Activated naive CD8-positive, alpha-beta T cell treated with anti-CD3 and anti-CD28 coated beads for 36 hours (primary cell): ENCODE measurements at regions not wholly inside any gene's neighbourhood (a gene's known extent, or its start where the extent isn't known, plus 50 kb on each side); places are given as distances from the start of the nearest gene placed in this dataset.
"Not testable (repeated sequence)": the region's sequence is repeated elsewhere in the genome, so short reads cannot be mapped to it uniquely, and the experiment has no call there.

Experiments used
- DNase-seq: peaks from one replicate; pipeline ENCODE4 v3.0.0; 2021
- H3K27ac Mint-ChIP-seq: one replicate; pipeline ENCODE4 v1.8.0; 2022; ENCODE audit warnings: mild to moderate bottlenecking, moderate library complexity, mixed read lengths
- H3K27me3 Mint-ChIP-seq: one replicate; pipeline ENCODE4 v1.8.0; 2022; ENCODE audit warnings: mild to moderate bottlenecking, mixed read lengths
- H3K36me3 Mint-ChIP-seq: one replicate; pipeline ENCODE4 v1.8.0; 2021; ENCODE audit warnings: mild to moderate bottlenecking, mixed read lengths
- H3K4me1 Mint-ChIP-seq: one replicate; pipeline ENCODE4 v1.8.0; 2021; ENCODE audit warnings: mixed read lengths
- H3K4me3 Mint-ChIP-seq: one replicate; pipeline ENCODE4 v1.8.0; 2022; ENCODE audit warnings: mild to moderate bottlenecking, moderate library complexity, mixed read lengths
- H3K9me3 Mint-ChIP-seq: one replicate; pipeline ENCODE4 v1.8.0; 2022; ENCODE audit warnings: mixed read lengths

DNA sequence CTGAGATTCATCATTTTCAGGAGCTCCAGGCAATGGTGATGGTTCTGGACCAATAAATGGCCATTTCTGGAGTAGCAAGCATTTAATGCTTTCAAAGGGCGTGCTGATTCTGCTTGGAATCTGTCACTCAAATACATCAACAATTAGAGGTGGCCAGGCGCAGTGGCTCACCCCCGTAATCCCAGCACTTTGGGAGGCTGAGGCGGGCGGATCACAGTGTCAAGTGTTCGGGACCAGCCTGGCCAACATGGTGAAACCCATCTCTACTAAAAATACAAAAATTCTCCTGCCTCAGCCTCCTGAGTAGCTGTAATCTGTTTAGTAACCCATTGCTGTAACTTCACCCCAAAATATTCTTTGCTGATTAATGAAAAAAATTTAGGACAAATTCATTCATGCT, 1574.2 kb downstream of the EFNB2 start:
- Mint-ChIP-seq H3K4me1 (no peaks in the 10 kb centered on the region), H3K27me3 (no peaks in the 10 kb centered on the region), H3K36me3 (peaks cover 2% of the 10 kb centered on the region), H3K9me3 (peaks cover 6% of the 10 kb centered on the region), H3K4me3 (no peak overlapping the region), H3K27ac (no peak overlapping the region)
- no peak for DNase-seq

DNA sequence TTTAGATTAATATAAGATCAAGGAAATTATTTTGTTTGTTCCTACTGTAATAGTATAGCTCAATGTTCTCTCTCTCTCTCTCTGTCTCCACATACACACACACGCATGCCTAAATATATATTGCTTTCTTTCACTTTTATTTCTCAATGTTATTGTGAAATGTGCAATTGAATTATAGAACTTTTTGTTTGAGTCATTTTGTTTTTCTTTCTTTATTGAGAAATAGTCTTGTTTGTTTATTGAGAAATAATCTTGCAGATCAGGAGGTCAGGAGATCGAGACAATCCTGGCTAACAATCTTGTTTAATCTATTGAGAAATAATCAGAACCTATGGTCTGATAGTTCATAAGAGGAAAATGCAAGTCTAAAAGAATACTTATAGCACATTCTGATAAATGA, 1581.3 kb downstream of the EFNB2 start:
- no peak overlapping the region for H3K4me3 Mint-ChIP-seq
- H3K4me1 Mint-ChIP-seq = peaks cover 4% of the 10 kb centered on the region
- no peaks in the 10 kb centered on the region for H3K36me3 Mint-ChIP-seq
- no peak overlapping the region for H3K27ac Mint-ChIP-seq
- no peak for DNase-seq
- no peaks in the 10 kb centered on the region for H3K9me3 Mint-ChIP-seq
- H3K27me3 Mint-ChIP-seq = no peaks in the 10 kb centered on the region

DNA sequence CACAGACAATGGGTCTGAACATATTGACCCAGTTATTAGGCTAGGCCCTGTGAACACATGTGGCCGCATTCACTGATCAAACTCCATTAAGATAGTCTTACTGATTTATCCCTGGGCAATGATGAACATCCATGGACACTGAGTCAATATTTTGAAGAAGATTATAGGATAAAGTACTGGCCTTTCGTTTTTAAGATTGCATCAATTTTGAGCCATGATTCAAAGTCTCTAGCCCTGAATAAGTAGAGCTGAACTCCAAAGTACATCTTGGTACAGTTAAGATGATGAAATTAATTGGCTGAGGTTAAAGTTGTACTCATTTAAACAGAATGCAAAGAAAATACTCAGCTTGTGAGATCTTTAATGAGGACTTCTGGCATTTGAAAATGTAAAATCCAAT, 1581.9 kb downstream of the EFNB2 start:
- Mint-ChIP-seq H3K4me1 (peaks cover 4% of the 10 kb centered on the region), H3K4me3 (no peak overlapping the region), H3K27me3 (no peaks in the 10 kb centered on the region), H3K36me3 (no peaks in the 10 kb centered on the region), H3K9me3 (no peaks in the 10 kb centered on the region), H3K27ac (no peak overlapping the region)
- DNase-seq = no peak

DNA sequence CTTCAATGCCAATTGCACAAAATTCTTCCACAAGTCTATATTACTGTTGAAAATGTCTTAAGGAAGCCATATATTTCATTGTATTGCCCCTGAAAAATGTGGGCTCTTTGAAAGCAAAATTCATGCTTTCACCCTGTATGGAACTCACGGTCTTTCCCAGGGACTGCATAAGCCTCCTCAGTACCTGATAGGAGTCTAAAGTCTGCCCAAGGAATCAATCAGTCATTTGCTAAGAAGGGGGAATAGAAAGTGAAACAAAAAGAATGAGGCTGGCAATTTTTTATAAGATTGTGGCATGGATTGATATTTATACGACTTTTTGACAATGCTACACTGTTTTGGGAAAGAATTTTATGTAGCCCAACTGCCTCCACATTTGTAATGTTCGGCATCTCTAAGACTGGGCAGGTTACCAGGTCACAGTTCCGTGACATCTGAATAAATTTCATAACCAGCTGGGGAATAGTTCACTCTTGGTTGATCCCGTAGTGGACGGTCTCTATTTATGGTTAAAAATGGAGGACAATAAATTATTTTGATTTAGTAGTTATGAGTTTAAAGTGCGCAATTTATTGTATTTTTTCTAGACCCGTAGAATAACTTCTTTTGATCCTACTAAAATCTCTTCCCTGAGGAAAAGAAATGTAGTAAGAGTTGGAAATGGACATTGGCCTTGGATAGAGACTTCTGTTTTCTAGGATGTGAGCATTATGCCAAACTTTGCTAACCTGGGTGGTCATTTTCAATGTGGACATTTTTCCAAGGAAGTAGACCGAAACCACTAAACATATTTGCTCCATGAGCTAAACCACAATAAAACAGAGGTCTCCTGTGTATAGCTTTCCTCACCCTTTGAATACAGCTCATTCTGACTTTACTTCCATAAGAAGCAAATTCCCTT, 1585.4 kb downstream of the EFNB2 start:
- no peaks in the 10 kb centered on the region for H3K27me3 Mint-ChIP-seq
- H3K4me1 Mint-ChIP-seq = peaks cover 5% of the 10 kb centered on the region
- no peaks in the 10 kb centered on the region for H3K9me3 Mint-ChIP-seq
- no peak overlapping the region for H3K27ac Mint-ChIP-seq
- no peak for DNase-seq
- H3K36me3 Mint-ChIP-seq = no peaks in the 10 kb centered on the region
- no peak overlapping the region for H3K4me3 Mint-ChIP-seq

DNA sequence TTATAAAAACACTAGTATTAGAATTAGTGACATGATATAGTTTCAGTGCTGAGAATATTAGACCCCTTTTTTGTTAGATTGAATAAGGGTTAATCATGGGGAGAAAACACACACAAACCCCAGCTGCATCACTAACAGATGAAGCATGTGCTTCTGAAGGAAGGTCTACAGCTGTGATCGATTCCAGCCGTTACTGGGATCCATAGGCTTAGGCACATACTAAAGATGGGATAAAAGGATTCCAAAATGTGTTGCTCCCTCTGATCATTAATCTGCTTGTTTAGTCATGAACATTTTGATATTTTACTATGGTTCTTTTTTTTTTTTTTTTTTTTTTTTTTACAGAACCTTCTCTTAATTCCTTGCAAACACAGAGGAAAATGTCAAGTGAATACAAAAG, 1591.3 kb downstream of the EFNB2 start:
- Mint-ChIP-seq H3K36me3 (no peaks in the 10 kb centered on the region), H3K27ac (no peak overlapping the region), H3K4me1 (peaks cover 1% of the 10 kb centered on the region), H3K27me3 (no peaks in the 10 kb centered on the region), H3K4me3 (no peak overlapping the region), H3K9me3 (no peaks in the 10 kb centered on the region)
- DNase-seq = no peak

DNA sequence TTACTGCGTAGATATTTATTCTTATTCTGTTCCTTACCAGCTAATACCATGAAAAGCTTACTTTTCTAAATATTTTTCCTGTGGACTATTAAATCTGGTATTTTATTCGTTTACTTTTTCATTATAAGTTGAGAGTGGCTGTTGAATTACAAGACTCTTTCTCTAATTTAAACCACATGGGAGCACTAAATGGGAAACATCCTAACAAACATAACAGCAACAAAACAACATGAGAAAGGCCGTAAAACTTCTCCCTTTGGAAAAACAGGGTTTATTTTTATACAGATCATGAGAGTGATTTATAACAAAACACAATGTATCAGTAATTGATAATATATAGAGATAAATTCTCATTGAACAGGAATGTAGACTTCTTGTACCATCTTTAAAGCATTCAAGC, 1592.1 kb downstream of the EFNB2 start:
- Mint-ChIP-seq H3K4me1 (peaks cover 1% of the 10 kb centered on the region), H3K4me3 (no peak overlapping the region), H3K9me3 (no peaks in the 10 kb centered on the region), H3K27me3 (no peaks in the 10 kb centered on the region), H3K36me3 (no peaks in the 10 kb centered on the region), H3K27ac (no peak overlapping the region)
- DNase-seq = no peak

DNA sequence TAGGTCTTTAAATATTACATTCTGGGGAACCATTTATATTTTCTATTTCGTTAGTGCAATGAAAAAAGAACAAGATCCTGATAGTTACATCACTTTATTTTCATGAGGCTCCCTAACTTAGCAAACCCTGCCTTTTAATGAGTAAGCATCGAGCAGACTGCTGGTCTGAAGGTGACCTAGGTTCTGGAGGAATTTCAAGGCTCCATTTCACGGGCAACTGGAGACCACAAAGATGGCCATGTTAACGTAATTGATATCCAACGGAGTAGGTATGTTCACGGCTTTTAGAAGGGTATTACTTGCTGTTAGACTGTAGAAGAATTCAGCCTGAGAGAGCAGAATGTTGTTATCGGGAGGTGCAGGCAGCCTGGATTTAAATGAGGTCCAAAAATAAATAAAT, 1597.6 kb downstream of the EFNB2 start:
- Mint-ChIP-seq H3K27ac (no peak overlapping the region), H3K9me3 (peaks cover 2% of the 10 kb centered on the region), H3K36me3 (no peaks in the 10 kb centered on the region), H3K27me3 (no peaks in the 10 kb centered on the region), H3K4me3 (no peak overlapping the region), H3K4me1 (no peaks in the 10 kb centered on the region)
- DNase-seq = no peak

DNA sequence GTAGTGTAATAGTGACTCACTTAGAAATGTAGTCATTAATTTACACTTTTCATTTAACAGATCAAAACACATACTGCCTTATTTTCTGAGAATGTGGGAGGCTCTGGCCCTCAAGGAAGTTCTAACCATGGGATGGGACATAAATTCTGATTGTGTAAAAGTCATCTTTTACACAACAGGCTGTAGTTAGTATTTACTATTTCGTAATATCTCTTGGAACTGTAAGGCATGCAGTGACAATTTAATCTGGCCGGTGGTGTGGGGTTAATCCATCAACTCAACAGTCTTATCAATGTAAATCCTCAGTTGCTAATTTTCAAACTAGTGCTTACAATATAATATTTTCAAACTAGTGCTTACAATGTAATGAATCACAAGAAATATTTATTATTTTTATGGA, 1599.2 kb downstream of the EFNB2 start:
- Mint-ChIP-seq H3K27ac (no peak overlapping the region), H3K27me3 (no peaks in the 10 kb centered on the region), H3K4me1 (no peaks in the 10 kb centered on the region), H3K4me3 (no peak overlapping the region), H3K9me3 (peaks cover 2% of the 10 kb centered on the region), H3K36me3 (no peaks in the 10 kb centered on the region)
- no peak for DNase-seq

DNA sequence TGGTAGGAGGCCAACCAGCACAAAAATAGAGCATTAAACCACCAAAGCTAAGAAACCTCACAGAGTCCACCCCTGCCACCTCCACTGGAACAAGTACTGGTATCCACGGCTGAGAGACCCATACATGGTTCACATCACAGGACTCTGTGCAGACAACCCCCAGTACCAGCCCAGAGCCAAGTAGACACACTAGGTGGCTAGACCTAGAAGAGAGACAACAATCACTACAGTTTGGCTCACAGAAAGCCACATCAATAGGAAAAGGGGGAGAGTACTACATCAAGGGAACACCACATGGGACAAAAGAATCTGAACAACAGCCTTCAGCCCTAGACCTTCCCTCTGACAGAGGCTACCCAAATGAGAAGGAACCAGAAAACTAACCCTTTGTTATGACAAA, 1614.9 kb downstream of the EFNB2 start:
- not testable (repeated sequence) for H3K36me3 Mint-ChIP-seq, H3K27me3 Mint-ChIP-seq, H3K27ac Mint-ChIP-seq, H3K4me3 Mint-ChIP-seq, DNase-seq
- Mint-ChIP-seq H3K9me3 (peaks cover 14% of the 10 kb centered on the region), H3K4me1 (peaks cover 24% of the 10 kb centered on the region)

DNA sequence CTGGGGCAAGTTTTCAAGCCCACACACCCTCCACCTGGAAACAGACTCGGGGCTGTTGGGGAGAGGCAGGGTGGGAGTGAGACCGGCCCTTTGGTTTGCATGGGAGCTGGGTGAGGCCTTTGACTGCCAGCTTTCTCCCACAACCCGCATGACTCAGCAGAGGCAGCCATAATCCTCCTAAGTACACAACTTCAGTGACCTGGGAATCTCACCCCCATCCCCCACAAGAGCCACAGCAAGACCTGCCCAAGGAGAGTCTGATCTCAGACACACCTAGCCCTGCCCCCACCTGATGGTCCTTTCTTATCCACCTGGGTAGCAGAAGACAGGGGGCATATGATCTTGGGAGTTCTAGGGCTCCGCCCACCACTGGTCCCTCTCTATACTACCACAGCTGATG, 1615.4 kb downstream of the EFNB2 start:
- Mint-ChIP-seq H3K27me3 (no peaks in the 10 kb centered on the region), H3K9me3 (peaks cover 14% of the 10 kb centered on the region), H3K27ac (no peak overlapping the region), H3K36me3 (peaks cover 8% of the 10 kb centered on the region), H3K4me1 (peaks cover 24% of the 10 kb centered on the region), H3K4me3 (no peak overlapping the region)
- DNase-seq = no peak

DNA sequence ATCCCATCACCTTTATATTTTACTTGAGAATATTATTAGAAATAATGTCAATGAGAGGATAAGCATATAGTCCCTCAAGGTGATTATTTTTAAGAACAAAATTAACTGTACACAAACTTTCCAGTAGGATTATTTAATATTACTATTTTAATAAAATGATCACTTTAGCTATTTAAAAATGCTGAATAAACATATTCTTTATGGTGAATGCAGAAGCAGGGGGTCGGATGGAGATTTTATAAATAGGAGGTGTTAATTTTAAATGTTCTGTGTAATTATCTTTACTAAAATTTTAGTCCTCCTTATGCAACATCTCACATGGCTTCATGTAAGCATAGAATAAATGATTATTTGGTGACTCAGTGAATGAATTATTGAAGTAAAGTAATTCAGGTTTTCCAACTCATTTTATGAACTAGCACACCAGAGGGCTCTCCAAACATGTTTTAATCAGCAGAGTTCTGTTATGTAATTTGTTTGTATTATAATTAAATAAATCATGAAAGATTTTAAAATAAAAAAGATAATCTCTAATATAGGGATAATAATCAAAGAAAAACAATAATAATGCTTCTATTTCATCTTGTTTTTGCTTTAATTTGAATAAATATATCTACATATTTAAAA, 1635.2 kb downstream of the EFNB2 start:
- no peaks in the 10 kb centered on the region for H3K36me3 Mint-ChIP-seq
- H3K4me1 Mint-ChIP-seq = no peaks in the 10 kb centered on the region
- H3K27ac Mint-ChIP-seq = no peak overlapping the region
- DNase-seq = no peak
- no peaks in the 10 kb centered on the region for H3K9me3 Mint-ChIP-seq
- H3K27me3 Mint-ChIP-seq = no peaks in the 10 kb centered on the region
- no peak overlapping the region for H3K4me3 Mint-ChIP-seq

DNA sequence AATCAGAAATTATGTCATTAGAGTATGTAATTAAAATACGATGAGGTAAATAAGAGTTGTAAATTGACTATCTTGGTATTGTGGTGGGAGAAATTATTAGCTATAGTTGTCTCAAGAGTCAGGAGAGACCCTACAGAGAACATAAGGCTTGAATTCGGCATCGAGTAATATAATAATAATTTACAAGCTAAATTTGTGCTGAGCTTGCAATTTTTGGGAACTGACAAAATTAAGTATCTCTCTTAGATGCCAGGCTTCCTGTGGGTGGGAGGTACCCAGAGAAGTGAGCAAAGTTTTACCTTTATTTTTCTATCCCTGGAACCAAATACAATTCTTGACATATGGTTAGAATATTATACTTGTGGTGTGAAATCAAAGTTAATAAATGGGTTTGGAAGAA, 1637.0 kb downstream of the EFNB2 start:
- Mint-ChIP-seq H3K27ac (no peak overlapping the region), H3K36me3 (no peaks in the 10 kb centered on the region), H3K4me3 (no peak overlapping the region), H3K9me3 (no peaks in the 10 kb centered on the region), H3K27me3 (no peaks in the 10 kb centered on the region), H3K4me1 (no peaks in the 10 kb centered on the region)
- DNase-seq = no peak

DNA sequence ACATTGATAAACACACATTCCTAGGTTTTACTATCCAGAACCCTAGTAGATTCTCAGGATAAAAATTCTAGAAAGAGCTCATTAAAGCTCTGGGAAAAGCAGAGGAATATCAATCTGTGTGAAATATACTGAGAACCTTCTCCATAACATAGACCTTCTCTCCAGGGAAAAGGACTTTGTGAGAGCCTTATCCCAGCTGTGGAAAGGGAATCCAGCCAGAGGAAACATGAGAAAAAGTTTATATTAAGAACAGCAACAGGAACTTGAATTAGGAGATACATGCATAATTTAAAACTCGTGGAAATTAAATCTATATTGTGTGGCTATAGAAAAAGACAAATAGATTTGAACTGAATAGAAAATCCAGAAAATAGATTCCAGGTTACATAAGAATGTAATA, 1639.9 kb downstream of the EFNB2 start:
- no peak for DNase-seq
- H3K36me3 Mint-ChIP-seq = no peaks in the 10 kb centered on the region
- H3K27me3 Mint-ChIP-seq = no peaks in the 10 kb centered on the region
- H3K27ac Mint-ChIP-seq = no peak overlapping the region
- no peaks in the 10 kb centered on the region for H3K9me3 Mint-ChIP-seq
- no peaks in the 10 kb centered on the region for H3K4me1 Mint-ChIP-seq
- H3K4me3 Mint-ChIP-seq = no peak overlapping the region

DNA sequence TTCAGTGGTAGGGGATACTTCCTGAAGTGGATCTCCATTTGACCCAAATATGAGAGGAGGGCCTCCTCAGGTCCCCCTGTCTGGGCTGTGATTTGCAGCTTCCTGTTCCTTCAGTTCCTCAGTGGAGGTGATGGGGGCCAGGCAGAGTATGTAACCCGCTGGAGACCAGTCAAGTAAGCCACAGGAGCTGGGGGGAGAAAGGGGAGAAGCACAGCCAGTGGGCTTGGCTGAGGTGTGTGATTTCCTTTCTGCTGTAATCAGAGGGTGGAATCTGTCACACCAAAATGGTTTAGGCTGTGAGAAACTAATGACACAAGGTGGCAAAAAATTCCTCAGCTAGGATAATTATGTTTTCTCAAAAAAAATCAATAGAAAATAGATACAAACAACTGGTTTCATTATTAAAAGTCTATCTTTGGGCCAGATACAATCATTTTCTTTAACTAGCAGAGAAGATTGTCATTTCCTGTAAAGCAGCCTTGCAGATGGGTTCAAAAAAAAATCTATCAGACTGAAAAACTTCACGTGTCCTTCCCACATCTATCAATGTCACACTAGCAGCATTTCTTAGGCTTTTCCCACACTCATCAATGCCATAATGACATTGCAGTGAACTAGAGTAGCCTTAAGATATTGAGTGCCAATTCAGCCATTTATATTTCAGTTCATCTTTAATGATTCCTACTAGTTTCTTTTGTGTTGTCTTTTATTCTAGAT, 1660.3 kb downstream of the EFNB2 start:
- Mint-ChIP-seq H3K9me3 (peaks cover 3% of the 10 kb centered on the region), H3K27ac (no peak overlapping the region), H3K4me3 (no peak overlapping the region), H3K4me1 (peaks cover 12% of the 10 kb centered on the region), H3K36me3 (no peaks in the 10 kb centered on the region), H3K27me3 (no peaks in the 10 kb centered on the region)
- DNase-seq = no peak

DNA sequence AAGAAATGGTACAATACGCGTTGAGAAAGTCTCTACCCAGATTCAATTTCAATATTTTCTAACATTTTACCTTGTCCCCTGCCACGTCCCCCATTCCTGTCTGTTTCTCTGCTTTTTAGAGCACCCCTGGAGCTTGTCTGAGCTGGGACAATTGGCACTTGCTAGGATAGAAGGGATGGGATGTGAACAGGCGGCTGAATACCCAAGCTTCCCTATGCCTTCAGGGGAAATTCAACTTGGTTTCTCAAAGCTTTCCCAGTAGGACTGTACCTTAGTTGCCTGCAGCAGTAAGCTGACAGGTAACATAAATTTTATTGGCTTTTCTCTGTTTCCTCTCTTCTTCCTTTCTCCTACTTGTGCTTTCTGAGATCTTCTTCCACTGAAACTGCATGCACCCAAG, 1663.3 kb downstream of the EFNB2 start:
- H3K4me1 Mint-ChIP-seq = peaks cover 17% of the 10 kb centered on the region
- no peaks in the 10 kb centered on the region for H3K36me3 Mint-ChIP-seq
- DNase-seq = no peak
- H3K27me3 Mint-ChIP-seq = no peaks in the 10 kb centered on the region
- H3K9me3 Mint-ChIP-seq = peaks cover 9% of the 10 kb centered on the region
- H3K4me3 Mint-ChIP-seq = no peak overlapping the region
- H3K27ac Mint-ChIP-seq = no peak overlapping the region
